ENCODE measurements at regions not wholly inside any gene's neighbourhood (a gene's known extent, or its start where the extent isn't known, plus 50 kb on each side); places are given as distances from the start of the nearest gene placed in this dataset.
"Not testable (repeated sequence)": the region's sequence is repeated elsewhere in the genome, so short reads cannot be mapped to it uniquely, and the experiment has no call there.

DNA sequence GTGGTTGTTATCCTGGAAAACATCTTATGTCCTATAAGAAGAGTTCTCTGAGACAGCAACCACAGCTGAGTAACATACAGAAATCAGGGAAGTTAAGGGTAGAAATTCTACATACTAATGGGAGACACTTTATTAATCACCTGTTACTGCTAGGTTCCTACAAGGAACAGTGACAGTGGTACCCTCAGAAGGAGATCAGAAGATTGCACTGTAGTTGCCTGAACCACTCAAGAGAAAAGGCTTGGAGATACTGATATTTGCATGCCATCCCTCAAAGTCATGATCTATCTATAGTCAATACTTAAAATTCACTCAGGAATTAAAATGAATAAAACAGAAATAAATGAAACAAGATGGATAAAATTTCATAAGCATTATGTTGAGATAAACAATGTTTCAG lies 136.0 kb downstream of the LMLN start:
- DNase-seq = no peak

DNA sequence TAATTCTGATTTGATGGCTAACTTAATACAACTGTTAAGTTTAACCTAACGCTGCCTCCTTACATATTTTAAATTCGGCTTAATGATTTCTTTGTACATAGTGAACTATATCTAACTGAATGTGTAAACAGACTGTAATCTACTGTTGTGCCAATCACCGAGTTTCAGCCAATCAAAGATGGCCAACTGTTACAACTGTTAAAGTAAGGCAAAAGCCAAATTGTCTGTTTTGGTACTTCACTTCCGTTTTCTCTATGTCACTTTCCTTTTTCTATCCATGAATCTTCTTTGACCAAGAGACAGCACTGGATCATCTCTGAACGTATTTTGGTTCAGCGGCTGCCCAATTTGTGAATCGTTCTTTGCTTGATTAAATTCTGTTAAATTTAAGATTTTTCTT lies 137.0 kb downstream of the LMLN start:
- DNase-seq = no peak

DNA sequence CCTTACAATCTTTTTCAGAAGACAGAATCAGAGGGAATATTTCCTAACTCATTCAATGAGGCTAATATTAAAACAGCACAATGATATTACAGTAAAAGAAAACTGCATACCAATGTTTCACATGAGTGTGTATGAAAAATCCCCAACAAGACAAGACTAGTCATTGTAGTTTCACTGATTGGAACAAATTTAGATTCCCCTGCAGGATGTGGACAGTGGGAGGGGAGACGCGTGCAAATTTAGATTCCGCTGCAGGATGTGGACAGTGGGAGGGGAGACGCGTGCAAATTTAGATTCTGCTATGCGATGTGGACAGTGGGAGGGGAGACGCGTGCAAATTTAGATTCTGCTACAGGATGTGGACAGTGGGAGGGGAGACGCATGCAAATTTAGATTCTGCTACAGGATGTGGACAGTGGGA lies 138.7 kb downstream of the LMLN start:
- DNase-seq = peak in 1 of 2 donors; percentile 38

DNA sequence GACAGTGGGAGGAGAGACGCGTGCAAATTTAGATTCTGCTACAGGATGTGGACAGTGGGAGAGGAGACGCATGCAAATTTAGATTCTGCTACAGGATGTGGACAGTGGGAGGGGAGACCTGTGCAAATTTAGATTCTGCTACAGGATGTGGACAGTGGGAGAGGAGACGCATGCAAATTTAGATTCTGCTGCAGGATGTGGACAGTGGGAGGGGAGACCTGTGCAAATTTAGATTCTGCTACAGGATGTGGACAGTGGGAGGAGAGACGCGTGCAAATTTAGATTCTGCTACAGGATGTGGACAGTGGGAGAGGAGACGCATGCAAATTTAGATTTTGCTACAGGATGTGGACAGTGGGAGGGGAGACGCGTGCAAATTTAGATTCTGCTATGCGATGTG lies 143.1 kb downstream of the LMLN start:
- peak in 1 of 2 donors; percentile 10 for DNase-seq

DNA sequence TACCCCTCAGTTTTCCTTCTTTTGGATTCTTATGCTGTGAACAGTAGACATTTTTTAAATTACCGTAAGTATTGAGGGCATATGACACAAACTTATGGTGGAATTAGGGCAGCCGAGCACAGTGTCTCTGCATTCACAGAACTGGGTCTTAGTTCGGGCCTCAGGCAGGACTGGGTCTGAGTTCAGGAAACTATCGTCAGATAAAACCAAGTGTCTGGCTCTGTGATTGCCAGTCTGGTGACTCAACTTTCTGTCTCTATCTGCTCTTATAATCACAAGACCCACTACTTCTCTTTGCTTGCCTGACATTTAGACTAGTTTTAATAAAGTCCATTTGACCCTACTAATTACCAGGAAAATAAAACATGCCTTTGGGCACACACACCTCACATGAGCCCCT lies 146.2 kb downstream of the LMLN start:
- DNase-seq = no peak

DNA sequence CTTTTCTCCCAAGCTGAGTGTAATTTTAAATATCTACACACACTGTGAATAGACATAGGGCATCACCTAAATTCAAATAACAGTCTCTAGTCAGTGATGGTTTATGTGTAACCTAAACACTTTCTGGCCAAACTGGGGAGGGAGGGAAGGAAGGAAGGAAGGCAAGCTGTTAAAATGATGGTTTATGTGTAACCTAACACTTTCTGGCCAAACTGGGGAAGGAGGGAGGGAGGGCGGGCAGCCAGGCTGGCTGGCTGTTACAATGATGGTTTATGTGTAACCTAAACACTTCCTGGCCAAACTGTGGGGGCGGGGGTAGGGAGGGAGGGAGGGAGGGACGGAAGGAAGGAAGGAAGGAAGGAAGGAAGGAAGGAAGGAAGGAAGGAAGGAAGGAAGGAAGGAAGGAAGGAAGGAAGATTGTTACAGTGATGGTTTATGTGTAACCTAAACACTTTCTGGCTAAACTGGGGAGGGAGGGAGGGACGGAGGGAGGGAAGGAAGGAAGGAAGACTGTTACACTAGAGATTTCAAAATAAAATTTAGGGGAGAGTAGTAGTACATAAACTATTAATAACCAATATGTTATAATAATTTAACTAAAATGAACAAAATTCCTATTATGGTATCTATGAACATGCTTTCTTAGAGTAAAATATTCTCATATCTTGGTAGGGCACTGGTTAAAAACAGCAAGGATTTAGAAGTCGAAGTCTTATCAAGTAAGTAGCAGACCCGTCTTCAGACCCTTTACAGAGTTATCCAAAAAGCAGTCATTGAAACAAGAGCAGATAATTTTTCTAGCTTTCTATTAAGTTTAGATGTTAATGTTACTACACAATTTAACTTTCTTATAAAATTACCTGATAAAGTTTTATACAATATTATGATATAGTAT lies 148.1 kb downstream of the LMLN start:
- DNase-seq = no peak

DNA sequence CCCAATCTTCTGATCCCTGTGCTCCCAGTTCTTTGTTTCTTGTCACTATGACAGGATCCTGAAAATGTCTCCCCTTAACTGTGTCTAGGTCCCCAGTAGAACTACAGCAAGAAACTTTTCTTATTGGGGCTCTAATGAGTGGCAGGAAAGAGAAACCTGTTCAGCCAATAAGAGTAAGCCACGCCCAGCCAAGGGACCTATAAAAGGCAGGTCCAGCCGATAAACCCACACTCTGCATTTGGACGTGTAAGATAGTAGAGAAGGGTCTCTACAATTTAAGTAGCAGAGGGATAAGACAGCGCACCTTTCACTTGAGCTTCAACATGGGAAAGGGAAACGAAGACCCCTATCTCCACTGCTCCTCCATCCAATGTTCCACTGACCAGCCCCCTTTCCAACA lies 149.9 kb downstream of the LMLN start:
- no peak for DNase-seq

DNA sequence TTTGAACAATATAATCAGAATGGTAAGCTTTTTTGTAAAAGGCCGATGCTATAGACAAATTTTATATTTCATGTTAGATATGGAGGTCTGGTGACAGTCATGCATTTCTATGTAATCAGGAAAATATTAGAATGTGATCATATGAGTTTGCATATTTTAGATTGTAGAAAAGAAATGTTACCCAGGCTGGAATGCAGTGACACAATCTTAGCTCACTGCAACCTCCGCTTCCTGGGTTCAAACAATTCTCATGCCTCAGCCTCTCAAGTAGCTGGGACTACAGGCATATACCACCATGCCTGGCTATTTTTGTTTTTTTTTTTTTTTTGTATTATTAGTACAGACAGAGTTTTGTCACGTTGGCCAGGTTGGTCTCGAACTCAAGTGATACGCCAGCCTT lies 152.0 kb downstream of the LMLN start:
- no peak for DNase-seq

DNA sequence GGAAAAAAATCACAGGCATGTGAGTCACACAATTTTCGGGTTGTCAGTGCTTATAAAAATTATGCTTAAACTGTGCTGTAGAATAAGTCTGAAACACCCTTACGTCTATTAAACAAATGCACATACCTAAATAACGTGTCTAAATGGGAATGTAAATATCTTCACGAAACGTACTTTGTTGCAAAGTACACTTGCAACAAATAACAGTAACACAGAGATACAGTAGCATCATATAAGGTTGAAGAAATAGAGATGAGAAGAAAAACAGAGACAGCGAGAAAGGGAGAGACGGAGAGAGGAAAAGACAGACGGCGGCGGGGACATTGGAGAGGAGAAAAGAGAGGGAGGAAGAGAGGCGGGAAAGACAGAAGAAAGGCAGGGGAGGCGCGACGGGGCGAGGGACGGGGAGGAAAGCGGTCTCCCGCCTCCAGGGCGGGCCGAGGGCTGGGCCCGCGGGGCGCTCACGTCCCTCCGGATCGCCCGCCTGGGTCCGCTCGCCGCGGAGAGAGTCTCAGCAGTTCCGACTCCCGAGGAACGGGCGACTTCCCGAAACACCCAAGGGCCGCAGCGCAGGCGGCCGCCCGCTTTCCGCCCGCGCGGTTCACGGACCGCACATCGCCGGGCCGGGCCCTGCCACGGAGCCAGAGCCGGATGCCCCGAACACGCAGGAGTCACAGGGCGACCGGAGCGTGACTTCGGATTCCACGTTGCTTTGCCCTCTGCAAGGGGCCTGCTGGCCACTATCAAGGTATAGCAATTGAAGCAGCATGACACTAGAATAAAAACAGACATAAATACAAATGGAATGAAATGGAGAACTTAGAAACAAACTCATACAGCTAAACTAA lies 153.4 kb downstream of the LMLN start:
- DNase-seq = peak in 1 of 2 donors; percentile 8

DNA sequence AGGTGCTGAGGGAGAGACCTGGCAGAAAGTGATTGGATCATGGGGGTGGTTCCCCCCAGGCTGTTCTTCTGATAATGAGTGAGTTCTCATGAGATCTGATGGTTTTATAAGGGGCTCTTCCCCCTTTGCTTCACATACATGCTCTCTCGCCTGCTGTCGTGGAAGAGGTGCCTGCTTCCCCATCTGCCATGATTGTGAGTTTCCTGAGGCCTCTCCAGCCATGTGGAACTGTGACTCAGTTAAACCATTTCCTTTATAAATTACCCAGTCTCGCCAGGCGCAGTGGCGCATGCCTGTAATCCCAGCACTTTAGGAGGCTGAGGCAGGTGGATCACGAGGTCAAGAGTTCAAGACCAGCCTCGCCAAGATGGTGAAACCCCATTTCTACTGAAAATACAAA lies 154.5 kb downstream of the LMLN start:
- DNase-seq = not testable (repeated sequence)

DNA sequence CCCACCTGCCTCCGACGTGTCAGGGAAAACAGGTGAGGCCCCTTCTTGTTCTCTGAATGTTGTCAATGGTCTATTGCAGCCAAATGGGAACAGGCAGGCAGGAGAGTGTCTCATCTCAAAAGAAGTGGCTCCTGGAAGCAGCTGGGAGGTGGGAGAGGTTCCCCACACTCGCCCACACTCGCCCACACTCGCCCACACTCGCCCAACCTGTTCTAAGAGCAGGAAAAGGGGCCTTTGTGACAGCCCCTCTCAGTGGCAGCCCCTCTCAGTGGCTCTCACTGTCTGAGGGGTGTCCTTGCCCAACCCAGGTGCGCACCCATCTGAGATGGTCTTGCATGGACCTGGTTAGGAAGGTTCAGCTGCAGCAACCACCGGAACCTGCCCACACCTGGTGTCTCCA lies 162.2 kb downstream of the LMLN start:
- DNase-seq = not testable (repeated sequence)

DNA sequence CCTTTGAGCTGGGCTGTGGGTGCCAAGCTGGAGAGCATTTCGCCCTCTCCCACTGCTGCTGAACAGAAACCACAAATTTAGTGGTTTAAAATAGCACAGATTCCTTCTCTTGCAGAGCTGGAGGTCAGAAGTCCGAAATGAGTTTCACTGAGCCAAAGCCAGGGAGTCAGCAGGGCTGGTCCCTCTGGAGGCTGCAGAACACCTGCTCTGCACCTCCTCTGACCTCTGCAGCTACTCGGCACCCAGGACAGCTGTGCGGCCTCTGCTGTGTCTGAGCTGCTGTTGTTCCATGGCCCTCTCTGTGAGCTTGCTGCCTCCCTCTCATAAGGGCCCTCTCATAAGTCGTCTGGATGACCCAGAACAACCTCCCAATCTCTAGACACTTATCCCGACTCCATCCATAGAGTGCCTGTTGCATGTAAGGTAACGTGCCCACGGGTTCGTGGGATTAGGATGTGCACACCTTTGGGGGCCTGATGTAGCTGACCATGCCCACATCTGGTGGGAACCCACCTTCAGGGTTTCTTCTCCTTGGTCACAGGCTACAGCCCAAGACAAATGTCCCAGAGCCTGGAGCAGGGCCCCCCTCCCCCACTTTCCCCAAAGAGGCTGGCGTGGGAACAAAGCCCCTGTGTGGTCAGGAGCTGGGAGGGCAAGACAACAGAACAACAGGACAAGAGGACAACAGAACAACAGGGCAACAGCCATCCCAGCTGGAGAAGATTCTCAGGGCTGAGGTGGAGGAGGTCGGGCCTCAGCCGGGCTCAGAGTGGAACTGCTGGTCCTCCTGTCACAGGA lies 177.2 kb downstream of the LMLN start:
- not testable (repeated sequence) for DNase-seq

DNA sequence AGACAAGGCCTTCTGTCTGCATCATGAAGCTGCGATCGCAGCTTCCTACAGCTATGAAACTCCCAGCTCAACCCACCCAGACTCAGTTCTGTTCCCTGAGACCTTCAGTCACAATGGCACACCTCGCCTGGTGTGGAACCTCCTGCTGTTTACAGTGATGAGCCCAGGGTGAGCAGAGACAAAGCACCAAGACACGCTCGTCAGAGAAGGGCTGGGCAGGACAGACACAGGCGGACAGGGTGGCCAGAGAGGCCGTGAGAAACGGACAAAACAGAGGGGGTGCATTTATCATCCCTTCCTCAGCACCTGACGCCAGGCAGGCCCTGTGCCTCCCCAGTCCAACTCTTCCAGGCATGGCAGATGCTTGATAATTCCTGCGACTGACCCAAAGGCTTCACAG lies 178.2 kb downstream of the LMLN start:
- DNase-seq = not testable (repeated sequence)

DNA sequence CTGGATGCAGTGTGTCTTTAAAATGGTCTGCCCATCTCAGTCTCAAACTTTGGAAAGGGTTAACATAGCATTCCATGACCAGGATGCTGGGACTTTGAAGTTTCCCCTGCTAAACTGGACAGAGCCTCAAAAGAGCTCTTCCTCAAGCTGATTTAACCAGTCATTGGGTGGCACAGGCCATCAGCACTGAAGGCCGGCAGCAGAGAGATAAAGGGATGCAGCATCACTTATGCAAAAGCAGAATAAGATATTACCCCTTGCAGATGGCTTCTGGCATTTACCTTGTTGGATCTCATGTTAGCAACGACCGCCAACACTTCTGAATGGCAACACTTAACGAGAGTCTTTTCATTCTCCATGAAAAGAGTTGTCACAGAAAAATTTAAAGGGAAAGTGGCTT lies 179.0 kb downstream of the LMLN start:
- DNase-seq = not testable (repeated sequence)

DNA sequence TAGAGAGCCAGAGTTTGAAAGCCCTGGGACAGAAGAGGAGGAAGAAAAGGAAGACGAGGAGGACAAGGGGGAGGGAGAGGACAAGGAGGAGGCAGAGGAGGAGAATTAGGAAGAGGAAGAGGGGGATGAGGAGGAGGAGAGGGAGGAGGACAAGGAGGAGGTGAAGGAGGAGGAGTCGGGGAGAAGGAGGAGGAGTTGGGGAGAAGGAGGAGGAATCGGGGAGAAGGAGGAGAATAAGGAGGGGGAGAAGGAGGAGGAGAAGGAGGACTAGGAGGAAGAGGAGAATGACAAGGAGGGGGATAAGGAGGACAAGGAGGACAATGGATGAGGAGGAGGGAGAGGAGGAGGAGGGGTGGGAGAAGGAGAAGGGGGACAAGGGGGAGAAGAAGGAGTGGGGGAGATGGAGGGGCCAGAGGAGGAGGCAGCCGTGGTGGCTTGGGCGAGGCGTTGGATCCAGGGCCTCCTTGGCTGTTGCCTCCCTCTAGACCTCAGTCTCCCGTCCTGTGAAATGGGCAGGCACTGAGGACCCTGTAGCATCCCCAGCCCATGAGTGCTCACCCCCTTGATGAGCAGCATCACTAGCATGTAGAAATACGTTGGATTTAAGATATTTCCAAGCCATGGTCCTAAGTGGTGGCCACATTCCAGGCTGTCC lies 179.6 kb downstream of the LMLN start:
- DNase-seq = not testable (repeated sequence)

DNA sequence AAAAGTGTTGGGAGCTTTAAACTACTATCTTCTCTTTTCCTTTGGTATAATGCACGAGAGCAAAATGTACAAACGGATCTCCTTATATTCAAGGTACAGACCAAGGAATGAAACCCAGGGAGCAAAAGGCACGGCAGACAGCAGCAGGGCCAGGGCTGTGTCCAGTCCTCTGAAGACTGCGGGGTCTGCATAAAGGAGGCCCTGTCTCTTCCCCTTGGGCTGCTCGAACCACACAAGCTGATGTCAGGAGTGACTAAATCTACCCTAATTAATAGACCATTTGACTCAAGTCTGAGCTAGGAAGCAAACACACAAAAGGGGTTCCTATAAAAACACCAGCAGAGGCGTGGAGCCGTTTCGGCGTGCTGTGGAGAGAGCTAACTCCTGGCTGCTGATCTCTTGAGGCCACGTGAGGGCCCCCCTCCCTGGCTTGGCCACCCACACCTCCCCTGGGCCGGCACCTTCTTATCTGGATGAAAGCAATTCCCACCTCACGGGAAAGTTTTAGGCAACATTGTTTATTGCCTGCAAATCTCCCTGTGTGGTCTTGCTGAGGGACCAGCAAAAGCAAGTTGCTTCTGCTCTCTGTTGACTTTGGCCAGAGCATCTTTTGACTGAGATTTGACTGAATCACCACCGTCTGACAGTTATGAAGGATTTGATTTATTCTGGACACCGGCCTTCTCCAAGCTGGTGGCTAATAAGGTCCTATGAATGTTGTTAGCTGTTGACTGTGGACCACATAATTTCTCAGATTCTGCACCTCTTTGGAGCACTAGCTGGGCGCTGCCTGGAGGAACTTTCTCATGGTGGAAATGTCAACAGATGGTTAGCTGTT lies 183.5 kb downstream of the LMLN start:
- not testable (repeated sequence) for DNase-seq

DNA sequence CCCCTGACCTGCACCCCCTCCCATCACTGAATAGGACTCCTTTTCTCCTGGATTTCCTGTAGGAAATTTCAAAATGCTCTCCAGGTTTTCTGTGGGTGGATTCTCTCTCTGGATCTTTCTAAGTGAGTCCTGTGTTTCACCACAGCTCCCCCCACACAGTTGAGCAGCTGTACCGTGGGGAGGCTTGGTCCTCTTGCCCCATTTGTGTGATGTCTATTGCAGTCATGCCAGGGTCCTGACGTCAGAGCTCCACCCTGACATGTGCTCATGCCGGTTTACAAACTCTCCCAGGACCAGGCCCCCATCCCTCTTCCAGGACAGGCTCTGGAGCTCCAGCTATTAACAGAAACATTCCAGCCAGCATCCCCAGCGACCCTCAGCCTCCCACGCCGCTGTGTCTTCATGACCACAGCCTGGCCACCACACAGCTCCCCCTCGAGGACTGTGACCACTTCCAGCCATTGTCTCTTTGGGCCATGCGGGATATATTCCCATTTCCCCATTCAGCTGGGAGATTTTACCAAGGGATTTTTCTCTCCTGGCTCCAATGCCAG lies 185.3 kb downstream of the LMLN start:
- not testable (repeated sequence) for DNase-seq

DNA sequence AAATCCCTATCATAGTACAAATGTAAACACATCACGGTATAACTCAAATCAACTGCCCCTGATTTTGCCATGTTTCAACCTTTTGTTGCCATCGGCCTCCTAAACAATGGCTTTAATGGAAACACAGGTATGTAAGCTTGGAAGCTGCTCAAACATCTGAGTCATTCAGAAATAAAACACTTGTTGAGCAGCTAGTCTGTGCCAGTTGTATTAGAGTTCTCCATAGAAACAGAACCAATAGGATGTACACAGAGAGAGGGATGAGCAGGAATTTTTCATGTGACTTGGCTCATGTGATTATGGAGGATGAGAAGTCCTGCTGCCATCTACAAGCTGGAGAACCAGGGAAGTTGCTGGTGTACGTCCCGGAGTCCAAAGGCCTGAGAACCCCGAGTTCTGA lies 186.1 kb downstream of the LMLN start:
- DNase-seq = not testable (repeated sequence)

DNA sequence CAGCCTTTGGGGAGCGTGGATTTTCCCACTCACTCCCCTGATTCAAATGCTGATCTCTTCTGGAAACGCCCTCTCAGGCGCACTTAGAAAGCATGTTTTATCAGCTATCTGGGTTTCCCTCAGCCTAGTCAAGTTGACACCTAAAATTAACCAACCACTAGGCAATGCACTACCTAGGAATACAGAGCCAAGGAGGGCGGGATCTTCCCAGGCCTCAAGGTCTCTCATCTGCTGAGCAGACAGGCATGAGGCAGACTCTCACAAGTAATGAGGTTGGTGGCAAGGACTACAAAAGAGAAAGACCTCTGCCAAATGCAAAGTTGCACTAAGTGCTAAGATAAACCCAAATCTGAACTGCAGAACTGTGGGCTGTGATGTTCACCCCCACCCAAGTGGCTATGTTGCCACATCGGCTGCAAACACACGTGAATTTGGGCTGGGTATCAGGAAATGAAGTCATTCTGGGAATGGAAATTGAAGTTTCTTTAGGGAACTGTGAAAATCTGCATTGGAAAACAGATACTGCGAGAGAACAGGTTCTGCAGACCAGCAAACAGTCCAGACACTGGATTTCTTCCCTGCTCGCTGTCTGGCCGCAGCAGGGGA lies 186.6 kb downstream of the LMLN start:
- not testable (repeated sequence) for DNase-seq

DNA sequence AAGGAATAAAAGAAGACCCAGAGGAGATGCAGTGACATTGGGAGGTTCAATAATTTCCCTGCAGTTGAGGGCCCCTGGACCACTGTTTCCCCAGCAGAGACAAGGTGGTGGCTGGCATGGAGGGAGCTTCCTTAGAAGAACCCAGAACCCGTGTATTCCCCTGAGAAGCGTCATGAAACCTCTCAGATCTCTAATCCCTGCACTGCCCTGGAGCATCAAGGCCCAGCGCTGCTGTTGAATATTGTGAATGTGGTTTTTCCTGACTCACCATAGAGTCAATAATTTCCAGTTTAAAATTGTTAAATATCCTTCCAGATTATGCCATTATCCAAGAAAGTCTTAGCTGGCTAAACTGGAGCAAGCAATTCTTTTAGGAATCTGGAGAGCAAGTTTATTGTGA lies 187.2 kb downstream of the LMLN start:
- DNase-seq = not testable (repeated sequence)

DNA sequence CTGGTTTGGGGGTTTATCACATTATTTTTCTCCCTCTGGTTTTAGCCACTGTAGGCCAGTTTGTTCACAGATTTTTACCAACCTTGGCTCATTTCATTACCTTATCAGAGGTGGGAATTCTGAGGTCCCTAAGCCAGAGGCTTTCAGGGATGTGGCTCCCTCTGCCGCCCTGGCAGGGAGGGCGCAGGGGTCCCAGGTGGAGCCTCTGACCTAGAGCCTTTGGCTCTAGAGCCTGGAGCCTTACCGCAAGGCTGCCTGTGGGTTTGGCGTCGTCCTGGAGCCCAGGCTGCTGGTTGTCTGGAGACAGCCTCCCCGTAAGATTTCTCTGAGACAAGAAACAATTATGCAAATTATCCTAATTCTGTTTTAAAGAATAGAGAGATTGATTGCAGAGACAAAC lies 188.0 kb downstream of the LMLN start:
- DNase-seq = not testable (repeated sequence)
